K562 (cell line): ENCODE measurements at regions not wholly inside any gene's neighbourhood (a gene's known extent, or its start where the extent isn't known, plus 50 kb on each side); places are given as distances from the start of the nearest gene placed in this dataset.

ENCODE experiments used
- ATAC-seq: fragments of 200-7000 bp; cut with Tn5 transposase; 3 replicates; pipeline ENCODE4 v1.9.1; 2020; ENCODE audit warnings: moderate library complexity
- BruUV-seq: library from RNA; stranded (reverse); fragments of 400-500 nt; replicated peaks from 2 replicates; lab custom pipeline; 2021; lab: Mats Ljungman, UMichigan
- CTCF ChIA-PET: fragments of 300-600 bp; formaldehyde crosslinking; extraction: SDS; loops from one replicate; lab custom pipeline; 2021; ENCODE audit warnings: low intra/inter-chr PET ratio; lab: Yijun Ruan, JAX
- POLR2A ChIA-PET: fragments of 300-600, 350-650 bp; sonication (Branson Sonifier 250); formaldehyde crosslinking; extraction: SDS; loops from one replicate; lab custom pipeline; 2021; ENCODE audit warnings: antibody characterized with exemption, inconsistent platforms; lab: Yijun Ruan, JAX
- DNase-seq, 4 experiments: peaks; one replicate each; pipeline versions ENCODE4 v3.0.0 to v3.0.0-alpha.2; 2011 to 2018; ENCODE audit warnings: low spot score in 3 of 4, mixed read lengths in 3 of 4; ENCODE audit errors: extremely low read depth in 1 of 4
- FAIRE-seq: peaks from 2 replicates; lab custom pipeline; 2011; peaks lifted over from hg19 to GRCh38; lab: Jason Lieb, UNC
- H2AFZ ChIP-seq: 2 replicates; pipeline ENCODE4 v1.6.0; 2011; ENCODE audit warnings: low read depth, low read length, control low read depth, inconsistent platforms
- H3K27ac ChIP-seq: fragments of 200-600 bp; 3 replicates; pipeline ENCODE4 v1.8.0; 2011; ENCODE audit warnings: low read depth, mild to moderate bottlenecking, control low read depth, inconsistent platforms, low read length, moderate library complexity, mixed read lengths; ENCODE audit errors: extremely low read depth
- H3K27me3 ChIP-seq, 2 experiments: fragments of 300-600 bp in 1 of 2; 2 replicates in 1 of 2; 3 replicates in 1 of 2; pipeline versions ENCODE4 v1.6.0 to v1.8.0; 2011; ENCODE audit warnings: inconsistent platforms in 2 of 2, low read length in 2 of 2, mild to moderate bottlenecking in 1 of 2, mixed read lengths in 1 of 2, moderate library complexity in 1 of 2; ENCODE audit not compliant: control insufficient read depth in 2 of 2, insufficient read depth in 2 of 2
- H3K36me3 ChIP-seq: fragments of 300-600 bp; 3 replicates; pipeline ENCODE4 v1.8.0; 2011; ENCODE audit warnings: mild to moderate bottlenecking, low read length, inconsistent platforms; ENCODE audit not compliant: control insufficient read depth, insufficient read depth
- H3K4me1 ChIP-seq, 2 experiments: fragments of 200-600 bp in 1 of 2; replicated peaks in 1 of 2; 2 replicates in 1 of 2; 3 replicates in 1 of 2; pipeline versions ENCODE4 v1.5.1 to v1.8.0; 2011; ENCODE audit warnings: inconsistent platforms in 2 of 2, low read length in 2 of 2, mild to moderate bottlenecking in 1 of 2, mixed read lengths in 1 of 2, moderate library complexity in 1 of 2; ENCODE audit not compliant: control insufficient read depth in 2 of 2, insufficient read depth in 2 of 2
- H3K4me2 ChIP-seq: 2 replicates; pipeline ENCODE4 v1.6.1; 2011; ENCODE audit warnings: low read length, control low read depth, inconsistent platforms, mixed read lengths; ENCODE audit not compliant: insufficient read depth
- H3K4me3 ChIP-seq: fragments of 200-600 bp; sonication (generic), shearing (Covaris generic); 2 replicates; pipeline ENCODE4 v1.5.1; 2016; ENCODE audit warnings: control low read depth, inconsistent platforms
- H3K79me2 ChIP-seq: fragments of 200-600 bp; 3 replicates; pipeline ENCODE4 v1.8.0; 2011; ENCODE audit warnings: low read length, inconsistent platforms; ENCODE audit not compliant: control insufficient read depth, insufficient read depth
- H3K9ac ChIP-seq, 2 experiments: 2 replicates each; pipeline versions ENCODE4 v1.6.0 to v1.6.1; 2011; ENCODE audit warnings: low read depth in 2 of 2, low read length in 2 of 2, control low read depth in 1 of 2, inconsistent platforms in 1 of 2, mild to moderate bottlenecking in 1 of 2, mixed read lengths in 1 of 2; ENCODE audit not compliant: insufficient read depth in 1 of 2
- H3K9me1 ChIP-seq: one replicate; pipeline ENCODE4 v1.6.0; 2011; ENCODE audit warnings: inconsistent platforms, mild to moderate bottlenecking, low read length, moderate library complexity; ENCODE audit not compliant: control insufficient read depth, insufficient read depth
- H3K9me3 ChIP-seq: replicated peaks from 2 replicates; pipeline ENCODE4 v1.5.1; 2011; ENCODE audit warnings: low read depth, low read length, inconsistent platforms; ENCODE audit not compliant: control insufficient read depth, insufficient read depth
- H4K20me1 ChIP-seq: replicated peaks from 2 replicates; pipeline ENCODE4 v1.6.1; 2011; ENCODE audit warnings: low read length, inconsistent platforms, mixed read lengths; ENCODE audit not compliant: control insufficient read depth, insufficient read depth
- CBX1 ChIP-seq: sonication (generic); IDR thresholded peaks from 2 replicates; pipeline ENCODE4 v1.6.1; 2016; ENCODE audit warnings: antibody characterized with exemption, low read depth, mild to moderate bottlenecking
- CCAR2 ChIP-seq: fragments of 200-400 bp; formaldehyde crosslinking; IDR thresholded peaks from 2 replicates; pipeline ENCODE4 v1.6.1; 2017; ENCODE audit warnings: mild to moderate bottlenecking, low read depth, low read length
- FOXJ3 ChIP-seq: sonication (generic); formaldehyde crosslinking; IDR thresholded peaks from 2 replicates; pipeline ENCODE4 v1.4.0; 2020; ENCODE audit warnings: mild to moderate bottlenecking, missing genetic modification reagents
- HNRNPLL ChIP-seq: fragments of 200-400 bp; formaldehyde crosslinking; IDR thresholded peaks from 2 replicates; pipeline ENCODE4 v1.6.1; 2017; ENCODE audit warnings: low read length, low read depth, mild to moderate bottlenecking; ENCODE audit not compliant: poor library complexity, severe bottlenecking
- KLF10 ChIP-seq: fragments of 250-450 bp; sonication (Bioruptor Pico); IDR thresholded peaks from 2 replicates; pipeline ENCODE4 v1.6.1; 2021; ENCODE audit warnings: matching md5 sums
- ZNF133 ChIP-seq: fragments of 250-450 bp; sonication (Bioruptor Pico); IDR thresholded peaks from 2 replicates; pipeline ENCODE4 v1.4.0; 2020; ENCODE audit warnings: mild to moderate bottlenecking
- ZNF584 ChIP-seq: fragments of 200-800 bp; sonication (Bioruptor generic); IDR thresholded peaks from 2 replicates; pipeline ENCODE4 v1.6.1; 2016; ENCODE audit warnings: low read depth, mild to moderate bottlenecking, missing genetic modification characterization, missing compliant biosample characterization
- WGBS: fragments of 100-300 bp; shearing (Covaris generic); methylation state at CpG from one replicate; pipeline ENCODE4 v1.1.6; 2016; ENCODE audit warnings: low coverage, mixed read lengths; ENCODE audit not compliant: insufficient coverage; ENCODE audit errors: missing lambda C conversion rate; 5-methylcytosine and 5-hydroxymethylcytosine counted together
- in situ Hi-C: fragments of 300-500 bp; cut with MboI; formaldehyde crosslinking; loops from 4 replicates; pipeline ENCODE4 v1.15.0; 2018; ENCODE audit warnings: inconsistent platforms, mixed read lengths
- intact Hi-C: fragments of 100-400 bp; cut with micrococcal nuclease; formaldehyde crosslinking; loops from 2 replicates; pipeline ENCODE4 v1.14.2; 2022
- TF ChIP-seq, protein P1 (sequence below): IDR thresholded peaks from 2 replicates; pipeline ENCODE4 v1.6.1; 2011; ENCODE audit not compliant: insufficient read length; ENCODE audit errors: extremely low read depth
- TF ChIP-seq, protein P2 (sequence below): sonication (generic); formaldehyde crosslinking; IDR thresholded peaks from 2 replicates; pipeline ENCODE4 v1.5.0; 2020; ENCODE audit warnings: missing genetic modification reagents

DNA sequence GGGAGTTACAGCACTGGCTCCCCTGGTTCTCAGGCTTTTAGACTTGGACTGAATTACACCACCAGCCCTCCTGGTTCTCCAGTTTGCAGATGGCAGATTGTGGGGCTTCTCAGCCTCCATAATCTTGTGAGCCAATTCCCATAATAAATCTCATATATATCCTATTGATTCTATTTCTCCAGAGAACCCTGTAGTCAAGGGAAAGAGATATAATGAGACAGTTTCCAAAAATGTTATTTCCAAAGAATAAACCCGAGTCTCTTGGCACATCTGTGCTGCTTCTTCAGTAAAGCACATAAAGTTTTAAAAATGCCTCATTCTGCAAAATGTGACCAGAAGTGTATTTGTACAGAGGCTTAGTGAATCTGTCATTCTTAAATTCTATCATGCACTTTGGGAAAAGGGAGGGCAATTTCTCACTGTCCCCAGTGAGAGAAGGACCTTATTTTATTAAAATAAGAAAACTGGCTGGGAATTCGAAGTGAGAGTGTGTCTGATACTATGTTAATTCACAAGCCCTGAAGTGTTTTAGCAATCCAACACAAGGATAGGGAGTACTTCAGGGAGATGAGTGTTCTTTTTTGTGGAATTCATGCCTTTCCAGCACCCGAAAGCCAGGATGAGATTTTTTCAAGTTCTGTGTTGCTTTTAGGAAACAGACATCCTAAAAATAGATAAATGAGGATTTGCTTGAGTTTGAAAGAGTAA is 282.4 kb upstream of the CHAC2 start (continued):
- TF ChIP-seq, protein P1, sequence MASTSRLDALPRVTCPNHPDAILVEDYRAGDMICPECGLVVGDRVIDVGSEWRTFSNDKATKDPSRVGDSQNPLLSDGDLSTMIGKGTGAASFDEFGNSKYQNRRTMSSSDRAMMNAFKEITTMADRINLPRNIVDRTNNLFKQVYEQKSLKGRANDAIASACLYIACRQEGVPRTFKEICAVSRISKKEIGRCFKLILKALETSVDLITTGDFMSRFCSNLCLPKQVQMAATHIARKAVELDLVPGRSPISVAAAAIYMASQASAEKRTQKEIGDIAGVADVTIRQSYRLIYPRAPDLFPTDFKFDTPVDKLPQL, result no peak
- TF ChIP-seq CBX1 (no peak), ZNF133 (CRISPR knock-in tag) (no peak), KLF10 (no peak)

DNA sequence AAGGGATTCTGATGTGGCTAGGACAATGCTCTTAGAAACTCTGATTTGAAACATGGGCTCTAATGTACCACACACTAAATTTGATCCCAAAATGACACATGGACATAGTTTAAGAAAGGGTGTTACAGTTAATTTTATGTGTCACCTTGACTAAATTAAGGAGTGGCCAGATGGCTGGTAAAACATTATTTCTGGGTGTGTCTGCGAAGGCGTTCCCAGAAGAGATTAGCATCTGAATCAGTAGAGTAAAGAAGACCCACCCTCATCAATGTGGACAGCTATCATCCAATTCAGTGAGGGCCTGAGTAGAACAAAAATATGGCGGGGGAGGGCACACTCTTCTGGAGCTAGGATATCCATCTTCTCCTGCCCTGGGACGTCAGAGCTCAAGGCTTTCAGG is 283.1 kb upstream of the CHAC2 start:
- Histone ChIP-seq H3K9ac (no peak overlapping the region), H3K27me3 (no peaks in the 10 kb centered on the region), H3K9me1 (no peaks in the 10 kb centered on the region), H3K79me2 (no peaks in the 10 kb centered on the region), H3K4me2 (no peak overlapping the region), H3K4me1 (no peaks in the 10 kb centered on the region), H3K9me3 (no peaks in the 10 kb centered on the region), H4K20me1 (no peaks in the 10 kb centered on the region), H3K27ac (no peak overlapping the region), H3K36me3 (no peaks in the 10 kb centered on the region), H2AFZ (no peak overlapping the region), H3K4me3 (no peak overlapping the region)
- in situ Hi-C loops (no loop called here), intact Hi-C loops (no loop called here)
- WGBS, result 0% methylated on average over 4 of the region's 4 CpGs
- no TSS peak for BruUV-seq
- no peak for DNase-seq
- FAIRE-seq, result no peak
- no peak for TF ChIP-seq ZNF584 (CRISPR knock-in tag)
- no peak for TF ChIP-seq CCAR2
- TF ChIP-seq, protein P2, sequence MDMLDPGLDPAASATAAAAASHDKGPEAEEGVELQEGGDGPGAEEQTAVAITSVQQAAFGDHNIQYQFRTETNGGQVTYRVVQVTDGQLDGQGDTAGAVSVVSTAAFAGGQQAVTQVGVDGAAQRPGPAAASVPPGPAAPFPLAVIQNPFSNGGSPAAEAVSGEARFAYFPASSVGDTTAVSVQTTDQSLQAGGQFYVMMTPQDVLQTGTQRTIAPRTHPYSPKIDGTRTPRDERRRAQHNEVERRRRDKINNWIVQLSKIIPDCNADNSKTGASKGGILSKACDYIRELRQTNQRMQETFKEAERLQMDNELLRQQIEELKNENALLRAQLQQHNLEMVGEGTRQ, result no peak
- TF ChIP-seq HNRNPLL, result no peak
- no peak for TF ChIP-seq FOXJ3 (CRISPR knock-in tag)
- ChIA-PET CTCF (no interaction called here), POLR2A (interaction anchor here (0.6 kb wide), 1 partner anchor 14 kb away, joined by 3 read pairs; no protein-coding TSS in a partner anchor)
- ATAC-seq, result no peak
